ENCODE measurements at regions not wholly inside any gene's neighbourhood (a gene's known extent, or its start where the extent isn't known, plus 50 kb on each side); places are given as distances from the start of the nearest gene placed in this dataset.

DNA sequence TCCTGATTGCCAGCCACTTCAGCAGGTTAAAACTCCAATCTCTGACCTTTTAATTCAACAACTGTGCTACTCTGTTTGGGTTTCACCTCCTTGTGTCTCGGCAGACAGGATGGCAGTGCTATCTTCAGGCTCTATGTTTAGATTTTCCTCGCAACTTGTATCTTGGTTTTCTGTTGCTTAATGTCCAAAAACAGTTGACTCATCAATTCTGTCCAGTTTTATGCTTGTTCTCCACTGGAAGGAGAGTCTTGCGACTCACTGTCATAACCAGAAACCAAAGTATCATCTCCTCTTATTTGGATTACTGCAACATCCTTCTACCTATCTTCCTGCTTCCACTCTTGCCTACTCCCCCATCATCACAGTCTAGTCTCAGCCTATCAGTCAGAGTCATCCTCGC is 130.9 kb upstream of the ADAMTS16 start:
- DNase-seq (no peak), FAIRE-seq (no peak)
- Histone ChIP-seq H3K4me3 (ENCODE audit: low read depth in 1 of 3, low read length in 3 of 3) (no peak overlapping the region), H3K4me1 (ENCODE audit: control insufficient read depth in 3 of 3, insufficient read depth in 2 of 3, low read depth in 1 of 3, low read length in 2 of 3) (no peaks in the 10 kb centered on the region), H3K36me3 (ENCODE audit: control insufficient read depth in 3 of 3, insufficient read depth in 2 of 3, low read depth in 1 of 3, low read length in 3 of 3) (no peaks in the 10 kb centered on the region), H3K9me3 (ENCODE audit: control insufficient read depth in 2 of 2, insufficient read depth in 1 of 2, low read depth in 1 of 2, low read length in 1 of 2) (no peaks in the 10 kb centered on the region), H3K27me3 (ENCODE audit: control insufficient read depth in 3 of 3, insufficient read depth in 3 of 3, low read length in 3 of 3) (no peaks in the 10 kb centered on the region), H3K27ac (ENCODE audit: low read depth in 1 of 3, low read length in 2 of 3) (no peak overlapping the region)
- 80 to 89% (median 86%) methylated on average over 4 of the region's 4 CpGs for WGBS, 3 donors

DNA sequence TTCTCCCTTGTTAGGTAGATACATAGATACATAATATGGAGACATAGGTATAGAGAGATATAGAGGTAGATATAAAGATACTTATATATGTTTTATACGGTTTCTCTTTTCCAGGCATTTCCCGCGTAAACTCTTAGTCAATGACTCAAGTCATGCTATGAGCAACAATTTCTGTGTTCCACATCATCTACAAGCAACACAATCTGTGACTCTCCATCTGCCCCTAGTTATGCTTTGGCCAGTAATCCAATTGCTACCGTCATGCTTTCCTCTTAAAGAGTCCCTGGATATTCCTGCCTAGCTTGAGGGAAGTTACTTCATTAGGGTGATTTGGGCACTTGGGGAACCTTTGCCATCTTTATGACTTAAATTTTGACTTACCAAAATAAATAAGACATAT is 129.0 kb upstream of the ADAMTS16 start:
- Histone ChIP-seq H3K27ac (ENCODE audit: low read depth in 1 of 3, low read length in 2 of 3) (no peak overlapping the region), H3K36me3 (ENCODE audit: control insufficient read depth in 3 of 3, insufficient read depth in 2 of 3, low read depth in 1 of 3, low read length in 3 of 3) (no peaks in the 10 kb centered on the region), H3K4me3 (ENCODE audit: low read depth in 1 of 3, low read length in 3 of 3) (no peak overlapping the region), H3K9me3 (ENCODE audit: control insufficient read depth in 2 of 2, insufficient read depth in 1 of 2, low read depth in 1 of 2, low read length in 1 of 2) (no peaks in the 10 kb centered on the region), H3K4me1 (ENCODE audit: control insufficient read depth in 3 of 3, insufficient read depth in 2 of 3, low read depth in 1 of 3, low read length in 2 of 3) (no peaks in the 10 kb centered on the region), H3K27me3 (ENCODE audit: control insufficient read depth in 3 of 3, insufficient read depth in 3 of 3, low read length in 3 of 3) (no peaks in the 10 kb centered on the region)
- DNase-seq, result no peak
- FAIRE-seq, result no peak
- WGBS, 3 donors, result 91 to 94% (median 91%) methylated on average over 4 of the region's 4 CpGs

DNA sequence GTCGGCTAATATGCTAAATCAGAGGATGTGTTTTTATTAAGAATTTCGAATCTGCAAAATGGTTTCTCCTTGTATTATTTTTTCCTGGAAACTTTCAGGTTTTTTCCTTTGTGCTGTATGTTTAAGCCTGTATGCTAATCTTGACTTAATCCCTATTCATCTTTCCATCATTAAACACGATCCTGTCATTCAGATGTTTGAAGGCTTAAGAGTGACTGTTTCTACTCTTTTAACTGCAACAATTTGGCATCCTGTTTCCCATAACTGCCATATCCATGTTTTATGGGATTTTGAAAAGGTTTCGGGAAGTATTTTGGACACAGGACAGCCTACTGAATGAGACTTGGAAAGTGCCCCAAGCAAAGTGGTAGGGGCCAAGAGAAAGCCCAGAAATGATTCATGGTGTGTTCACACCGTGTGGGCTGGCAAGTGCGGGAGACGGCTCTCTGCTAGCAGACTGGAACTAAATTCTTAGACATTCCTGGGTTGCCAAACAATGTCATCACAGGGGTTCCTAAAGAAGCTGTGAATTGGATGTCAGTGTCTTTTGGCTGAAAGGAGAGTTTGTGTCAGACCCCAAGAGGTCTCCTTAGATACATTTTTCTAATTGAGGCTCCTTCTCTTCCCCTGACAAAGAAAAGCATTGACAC is 125.4 kb upstream of the ADAMTS16 start:
- 48 to 59% (median 51%) methylated on average over 7 of the region's 7 CpGs for WGBS, 3 donors
- H3K27me3 ChIP-seq (ENCODE audit: control insufficient read depth in 3 of 3, insufficient read depth in 3 of 3, low read length in 3 of 3), result no peaks in the 10 kb centered on the region
- DNase-seq, result no peak
- no peak for FAIRE-seq
- H3K9me3 ChIP-seq (ENCODE audit: control insufficient read depth in 2 of 2, insufficient read depth in 1 of 2, low read depth in 1 of 2, low read length in 1 of 2), result no peaks in the 10 kb centered on the region
- no peaks in the 10 kb centered on the region for H3K4me1 ChIP-seq (ENCODE audit: control insufficient read depth in 3 of 3, insufficient read depth in 2 of 3, low read depth in 1 of 3, low read length in 2 of 3)
- H3K36me3 ChIP-seq (ENCODE audit: control insufficient read depth in 3 of 3, insufficient read depth in 2 of 3, low read depth in 1 of 3, low read length in 3 of 3), result no peaks in the 10 kb centered on the region
- no peak overlapping the region for H3K4me3 ChIP-seq (ENCODE audit: low read depth in 1 of 3, low read length in 3 of 3)
- H3K27ac ChIP-seq (ENCODE audit: low read depth in 1 of 3, low read length in 2 of 3), result no peak overlapping the region

GRCh38 chr5:5017827-5018577 is 122.1 kb upstream of the ADAMTS16 start:
- H3K4me1 ChIP-seq (ENCODE audit: control insufficient read depth in 3 of 3, insufficient read depth in 2 of 3, low read depth in 1 of 3, low read length in 2 of 3), result no peaks in the 10 kb centered on the region
- no peaks in the 10 kb centered on the region for H3K9me3 ChIP-seq (ENCODE audit: control insufficient read depth in 2 of 2, insufficient read depth in 1 of 2, low read depth in 1 of 2, low read length in 1 of 2)
- no peak for FAIRE-seq

DNA sequence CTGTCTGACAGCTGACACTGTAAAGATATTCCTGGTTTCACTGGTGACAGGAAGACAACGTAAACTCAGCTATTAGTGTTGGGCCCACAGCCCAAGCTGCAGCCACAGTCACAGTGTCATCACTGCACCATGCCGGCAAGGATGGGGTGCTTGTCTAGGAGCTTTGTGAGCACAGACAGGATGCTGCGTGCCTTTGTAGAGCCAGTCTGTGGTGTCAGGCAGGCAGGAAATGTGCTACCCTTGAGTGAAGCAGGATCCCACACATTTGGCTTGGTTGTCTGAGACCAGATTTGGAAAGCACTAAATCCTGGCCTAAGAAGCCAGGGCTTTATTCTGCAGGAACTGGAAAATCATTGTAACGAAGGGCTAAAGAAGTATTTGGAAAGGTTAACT is 121.6 kb upstream of the ADAMTS16 start:
- 64 to 81% (median 76%) methylated on average over 4 of the region's 4 CpGs for WGBS, 3 donors
- Histone ChIP-seq H3K9me3 (ENCODE audit: control insufficient read depth in 2 of 2, insufficient read depth in 1 of 2, low read depth in 1 of 2, low read length in 1 of 2) (no peaks in the 10 kb centered on the region), H3K27ac (ENCODE audit: low read depth in 1 of 3, low read length in 2 of 3) (no peak overlapping the region), H3K4me1 (ENCODE audit: control insufficient read depth in 3 of 3, insufficient read depth in 2 of 3, low read depth in 1 of 3, low read length in 2 of 3) (no peaks in the 10 kb centered on the region), H3K4me3 (ENCODE audit: low read depth in 1 of 3, low read length in 3 of 3) (no peak overlapping the region), H3K36me3 (ENCODE audit: control insufficient read depth in 3 of 3, insufficient read depth in 2 of 3, low read depth in 1 of 3, low read length in 3 of 3) (no peaks in the 10 kb centered on the region), H3K27me3 (ENCODE audit: control insufficient read depth in 3 of 3, insufficient read depth in 3 of 3, low read length in 3 of 3) (no peaks in the 10 kb centered on the region)
- FAIRE-seq (no peak), DNase-seq (no peak)

More at GRCh38 chr5:5017827-5018577, 122.1 kb upstream of the ADAMTS16 start:
- WGBS, 3 donors, result 68 to 79% (median 75%) methylated on average over 9 of the region's 9 CpGs
- Histone ChIP-seq H3K36me3 (ENCODE audit: control insufficient read depth in 3 of 3, insufficient read depth in 2 of 3, low read depth in 1 of 3, low read length in 3 of 3) (no peaks in the 10 kb centered on the region), H3K27ac (ENCODE audit: low read depth in 1 of 3, low read length in 2 of 3) (no peak overlapping the region), H3K4me3 (ENCODE audit: low read depth in 1 of 3, low read length in 3 of 3) (no peak overlapping the region), H3K27me3 (ENCODE audit: control insufficient read depth in 3 of 3, insufficient read depth in 3 of 3, low read length in 3 of 3) (no peaks in the 10 kb centered on the region)
- no peak for DNase-seq

- Histone ChIP-seq H3K27ac (ENCODE audit: low read depth in 1 of 3, low read length in 2 of 3) (no peak overlapping the region), H3K27me3 (ENCODE audit: control insufficient read depth in 3 of 3, insufficient read depth in 3 of 3, low read length in 3 of 3) (no peaks in the 10 kb centered on the region), H3K36me3 (ENCODE audit: control insufficient read depth in 3 of 3, insufficient read depth in 2 of 3, low read depth in 1 of 3, low read length in 3 of 3) (no peaks in the 10 kb centered on the region), H3K4me3 (ENCODE audit: low read depth in 1 of 3, low read length in 3 of 3) (no peak overlapping the region), H3K9me3 (ENCODE audit: control insufficient read depth in 2 of 2, insufficient read depth in 1 of 2, low read depth in 1 of 2, low read length in 1 of 2) (no peaks in the 10 kb centered on the region), H3K4me1 (ENCODE audit: control insufficient read depth in 3 of 3, insufficient read depth in 2 of 3, low read depth in 1 of 3, low read length in 2 of 3) (no peaks in the 10 kb centered on the region)
- 77 to 91% (median 86%) methylated on average over 5 of the region's 5 CpGs for WGBS, 3 donors
- DNase-seq (no peak), FAIRE-seq (no peak)
Measured at GRCh38 chr5:5021436-5021835, 118.7 kb upstream of the ADAMTS16 start.

GRCh38 chr5:5025098-5025773 is 114.9 kb upstream of the ADAMTS16 start:
- WGBS, 3 donors, result 88 to 91% (median 90%) methylated on average over 14 of the region's 14 CpGs

GRCh38 chr5:5025774-5026408 is 114.2 kb upstream of the ADAMTS16 start:
- DNase-seq (no peak), FAIRE-seq (no peak)
- Histone ChIP-seq H3K36me3 (ENCODE audit: control insufficient read depth in 3 of 3, insufficient read depth in 2 of 3, low read depth in 1 of 3, low read length in 3 of 3) (no peaks in the 10 kb centered on the region), H3K4me1 (ENCODE audit: control insufficient read depth in 3 of 3, insufficient read depth in 2 of 3, low read depth in 1 of 3, low read length in 2 of 3) (no peaks in the 10 kb centered on the region), H3K9me3 (ENCODE audit: control insufficient read depth in 2 of 2, insufficient read depth in 1 of 2, low read depth in 1 of 2, low read length in 1 of 2) (no peaks in the 10 kb centered on the region), H3K27me3 (ENCODE audit: control insufficient read depth in 3 of 3, insufficient read depth in 3 of 3, low read length in 3 of 3) (no peaks in the 10 kb centered on the region), H3K27ac (ENCODE audit: low read depth in 1 of 3, low read length in 2 of 3) (no peak overlapping the region), H3K4me3 (ENCODE audit: low read depth in 1 of 3, low read length in 3 of 3) (no peak overlapping the region)
- 75 to 84% (median 81%) methylated on average over 16 of the region's 16 CpGs for WGBS, 3 donors

More at GRCh38 chr5:5025098-5025773, 114.9 kb upstream of the ADAMTS16 start:
- Histone ChIP-seq H3K9me3 (ENCODE audit: control insufficient read depth in 2 of 2, insufficient read depth in 1 of 2, low read depth in 1 of 2, low read length in 1 of 2) (no peaks in the 10 kb centered on the region), H3K36me3 (ENCODE audit: control insufficient read depth in 3 of 3, insufficient read depth in 2 of 3, low read depth in 1 of 3, low read length in 3 of 3) (no peaks in the 10 kb centered on the region), H3K27me3 (ENCODE audit: control insufficient read depth in 3 of 3, insufficient read depth in 3 of 3, low read length in 3 of 3) (no peaks in the 10 kb centered on the region), H3K27ac (ENCODE audit: low read depth in 1 of 3, low read length in 2 of 3) (no peak overlapping the region), H3K4me3 (ENCODE audit: low read depth in 1 of 3, low read length in 3 of 3) (no peak overlapping the region), H3K4me1 (ENCODE audit: control insufficient read depth in 3 of 3, insufficient read depth in 2 of 3, low read depth in 1 of 3, low read length in 2 of 3) (no peaks in the 10 kb centered on the region)
- no peak for FAIRE-seq
- no peak for DNase-seq

Measured in small intestine (tissue), 7 donors.